RWPE1 (cell line): ENCODE measurements at regions not wholly inside any gene's neighbourhood (a gene's known extent, or its start where the extent isn't known, plus 50 kb on each side); places are given as distances from the start of the nearest gene placed in this dataset.

Experiments used
- CTCF ChIA-PET: fragments of 350-600 bp; sonication (Branson Sonifier 250); formaldehyde crosslinking; extraction: SDS; loops from one replicate; lab custom pipeline; 2021; lab: Yijun Ruan, JAX
- POLR2A ChIA-PET: fragments of 400-600 bp; formaldehyde crosslinking; extraction: SDS; loops from one replicate; lab custom pipeline; 2020; ENCODE audit warnings: antibody characterized with exemption; ENCODE audit not compliant: low non-redundant PET; lab: Yijun Ruan, JAX
- DNase-seq: peaks from one replicate; pipeline ENCODE4 v3.0.0; 2012; ENCODE audit warnings: low spot score
- H3K27ac ChIP-seq: fragments of 450-650 bp; 2 replicates; pipeline ENCODE4 v1.5.1; 2017
- CTCF ChIP-seq: fragments of 450-650 bp; conservative IDR thresholded peaks from 2 replicates; pipeline ENCODE4 v1.5.1; 2017; ENCODE audit warnings: low read depth, mild to moderate bottlenecking

- DNase-seq: no peak
- no peak overlapping the region for H3K27ac ChIP-seq
- ChIA-PET CTCF (interaction anchor here (0.6 kb wide), 1 partner anchor 189 kb away, joined by 3 read pairs; no protein-coding TSS in a partner anchor), POLR2A (no interaction called here)
- TF ChIP-seq CTCF: no peak
Observed at GRCh38 chr16:72469932-72470331, 298.0 kb upstream of the PMFBP1 start.

- ChIA-PET CTCF (no interaction called here), POLR2A (no interaction called here)
- no peak overlapping the region for H3K27ac ChIP-seq
- DNase-seq: no peak
- TF ChIP-seq CTCF: no peak
Observed at GRCh38 chr16:72468582-72468981, 296.6 kb upstream of the PMFBP1 start.

- peak; percentile 8 for DNase-seq
- TF ChIP-seq CTCF: peak; percentile 65
- ChIA-PET CTCF (interaction anchor here (0.6 to 3.2 kb wide), 14 partner anchors 48 to 1483 kb away, joined by 3 to 16 read pairs (median 3); no protein-coding TSS in a partner anchor), POLR2A (no interaction called here)
- no peak overlapping the region for H3K27ac ChIP-seq
Observed at GRCh38 chr16:72467157-72467759, 295.3 kb upstream of the PMFBP1 start.

GRCh38 chr16:72464597-72465368 lies 292.8 kb upstream of the PMFBP1 start:
- no peak for DNase-seq
- no peak for TF ChIP-seq CTCF
- ChIA-PET CTCF (interaction anchor here (1.2 to 3.2 kb wide), 2 partner anchors 330 to 340 kb away, joined by 4 to 16 read pairs; no protein-coding TSS in a partner anchor), POLR2A (no interaction called here)
- no peak overlapping the region for H3K27ac ChIP-seq

GRCh38 chr16:72464052-72464451 lies 292.1 kb upstream of the PMFBP1 start:
- no peak for DNase-seq
- POLR2A ChIA-PET: no interaction called here
- no peak for TF ChIP-seq CTCF
- CTCF ChIA-PET: interaction anchor here (1.2 kb wide), 1 partner anchor 330 kb away, joined by 4 read pairs; no protein-coding TSS in a partner anchor
- no peak overlapping the region for H3K27ac ChIP-seq

GRCh38 chr16:72458035-72458434 lies 286.1 kb upstream of the PMFBP1 start:
- POLR2A ChIA-PET: no interaction called here
- H3K27ac ChIP-seq: no peak overlapping the region
- DNase-seq: no peak
- CTCF ChIA-PET: no interaction called here
- no peak for TF ChIP-seq CTCF
